ENCODE measurements at regions not wholly inside any gene's neighbourhood (a gene's known extent, or its start where the extent isn't known, plus 50 kb on each side); places are given as distances from the start of the nearest gene placed in this dataset.

GRCh38 chr5:152270096-152270495 is 135.0 kb downstream of the NMUR2 start:
- no peak for DNase-seq (ENCODE audit: low read depth)

GRCh38 chr5:152269533-152269932 is 135.5 kb downstream of the NMUR2 start:
- DNase-seq (ENCODE audit: low read depth): no peak

GRCh38 chr5:152264645-152265254 is 140.3 kb downstream of the NMUR2 start:
- DNase-seq (ENCODE audit: low read depth): no peak

GRCh38 chr5:152262667-152263066 is 142.4 kb downstream of the NMUR2 start:
- DNase-seq (ENCODE audit: low read depth): no peak

GRCh38 chr5:152260940-152261339 is 144.1 kb downstream of the NMUR2 start:
- no peak for DNase-seq (ENCODE audit: low read depth)

DNA sequence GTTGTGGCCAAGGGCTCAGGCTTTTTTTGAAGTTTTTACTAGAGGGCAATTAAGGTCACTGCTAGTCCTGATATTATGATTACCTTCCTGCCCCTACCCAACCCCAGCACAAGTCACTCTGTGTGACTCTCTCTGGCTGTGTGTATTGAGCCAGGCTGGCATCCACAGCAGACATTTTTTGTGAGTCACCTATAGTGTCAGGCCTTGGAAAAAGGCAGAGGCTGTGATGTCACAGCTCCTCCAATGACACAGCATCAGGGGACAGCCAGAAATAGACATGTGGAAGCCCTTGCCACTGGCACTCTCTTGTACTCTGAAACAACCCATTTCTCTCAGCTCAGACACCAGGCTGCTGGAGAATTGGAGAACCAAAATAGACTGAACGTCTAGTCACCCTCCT is 145.4 kb downstream of the NMUR2 start:
- DNase-seq (ENCODE audit: low read depth): no peak

- DNase-seq (ENCODE audit: low read depth): no peak
Observed at GRCh38 chr5:152256580-152256979, 148.5 kb downstream of the NMUR2 start.

DNA sequence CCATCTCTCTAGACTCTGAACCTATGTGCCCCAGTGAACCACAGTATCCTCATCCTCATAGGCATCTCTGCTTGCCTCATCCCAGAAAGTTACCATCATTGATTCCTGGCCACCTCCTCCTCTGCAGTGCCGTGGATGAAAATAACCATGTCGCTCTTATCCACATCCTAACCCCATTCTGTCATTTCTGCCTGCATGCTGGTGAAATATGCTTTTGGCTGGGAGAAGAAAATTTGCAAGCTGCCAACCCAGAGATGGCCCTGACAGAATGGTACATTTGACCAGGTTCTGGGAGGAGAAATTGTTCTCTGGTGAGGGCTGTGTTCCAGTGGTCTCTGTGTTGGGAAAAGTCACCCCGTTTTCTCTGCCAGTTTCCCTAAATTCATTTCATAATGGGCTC is 149.7 kb downstream of the NMUR2 start:
- no peak for DNase-seq (ENCODE audit: low read depth)

- DNase-seq (ENCODE audit: low read depth): no peak
Observed at GRCh38 chr5:152247850-152248385, 157.2 kb downstream of the NMUR2 start.

GRCh38 chr5:152246401-152246800 is 158.7 kb downstream of the NMUR2 start:
- DNase-seq (ENCODE audit: low read depth): no peak

DNA sequence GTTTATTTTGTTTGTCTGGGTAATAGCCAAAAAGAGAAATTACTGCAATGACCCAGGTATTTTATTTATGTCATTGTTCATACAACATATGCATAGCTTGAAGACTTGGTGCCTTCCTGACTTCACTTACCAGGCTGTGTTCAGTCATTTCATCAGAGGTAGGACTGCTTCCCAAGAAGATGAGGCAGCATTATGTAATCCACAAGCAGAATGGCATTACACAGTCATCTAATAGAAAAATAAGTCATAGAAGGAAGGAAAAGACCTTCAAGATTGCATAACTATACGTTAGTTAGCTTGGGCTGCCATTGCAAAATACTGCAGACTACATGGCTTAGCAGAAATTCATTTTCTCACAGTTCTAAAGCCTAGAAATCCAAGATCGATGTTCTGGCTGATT is 167.5 kb downstream of the NMUR2 start:
- DNase-seq (ENCODE audit: low read depth): no peak

- DNase-seq (ENCODE audit: low read depth): no peak
Observed at GRCh38 chr5:152226191-152226590, 178.9 kb downstream of the NMUR2 start.

DNA sequence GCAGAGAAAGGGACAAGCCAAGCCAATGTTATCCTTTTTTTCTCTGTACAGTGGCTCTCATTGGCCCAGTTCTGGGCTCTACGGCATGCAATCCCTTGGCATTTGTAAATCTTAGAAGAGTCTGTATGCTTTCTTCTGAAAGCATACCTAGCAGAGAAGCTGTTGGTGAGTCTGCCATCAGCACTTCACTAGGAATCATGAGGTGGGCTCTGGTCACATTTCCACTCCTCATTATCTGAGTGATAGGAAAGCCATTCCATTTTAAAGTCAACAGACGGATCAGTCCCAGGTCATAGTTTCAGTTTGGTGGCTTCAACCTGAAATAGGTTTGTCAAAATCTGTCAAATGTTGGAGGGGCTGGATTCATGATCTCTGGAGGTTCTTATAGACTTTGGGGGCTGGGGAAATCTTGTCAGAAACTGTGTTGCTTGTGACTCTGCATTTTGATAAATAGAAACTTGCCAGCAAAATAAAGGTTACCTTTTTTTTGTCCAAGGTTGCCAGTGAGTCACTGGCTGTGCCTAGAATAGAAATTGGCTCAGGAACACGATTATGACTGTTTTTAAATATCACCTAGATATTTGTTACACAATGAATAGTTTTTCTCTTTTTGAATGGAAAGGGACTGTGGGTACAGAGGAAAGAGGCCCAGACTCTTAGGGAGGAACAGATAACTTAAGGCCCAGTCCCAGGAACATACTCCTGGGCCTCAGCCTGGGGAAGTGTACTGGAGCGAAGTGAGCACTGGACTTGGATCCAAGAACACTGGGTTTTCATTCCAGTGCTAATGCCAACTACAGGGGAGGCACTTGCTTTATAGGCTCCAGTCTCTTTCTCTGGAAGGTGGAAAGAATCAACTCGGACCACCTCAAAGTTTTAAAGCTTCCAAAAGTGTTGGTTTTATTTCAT is 183.1 kb downstream of the NMUR2 start:
- no peak for DNase-seq (ENCODE audit: low read depth)

GRCh38 chr5:152218694-152219093 is 186.4 kb downstream of the NMUR2 start:
- DNase-seq (ENCODE audit: low read depth): no peak

DNA sequence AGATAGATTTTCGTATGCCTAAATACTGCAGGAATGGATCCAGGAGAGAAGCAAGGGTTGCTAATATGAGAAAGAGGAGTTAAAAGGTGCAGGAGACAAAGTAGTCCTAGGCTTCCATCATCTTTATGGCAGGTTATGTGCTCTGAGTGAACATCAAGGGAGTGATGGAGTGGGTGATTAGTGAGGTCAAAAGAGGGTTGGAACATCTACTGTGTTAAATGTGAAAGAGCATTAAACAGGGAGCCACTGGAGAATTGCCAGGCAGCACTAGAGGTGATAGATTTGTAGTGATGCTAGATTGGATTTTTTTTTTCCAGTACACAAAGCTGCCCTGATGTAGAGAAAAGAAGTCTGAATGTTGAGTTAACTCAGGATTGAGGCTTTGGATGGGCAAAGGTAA is 199.3 kb downstream of the NMUR2 start:
- DNase-seq (ENCODE audit: low read depth): no peak

GRCh38 chr5:152202321-152202720 is 202.8 kb downstream of the NMUR2 start:
- DNase-seq (ENCODE audit: low read depth): no peak

DNA sequence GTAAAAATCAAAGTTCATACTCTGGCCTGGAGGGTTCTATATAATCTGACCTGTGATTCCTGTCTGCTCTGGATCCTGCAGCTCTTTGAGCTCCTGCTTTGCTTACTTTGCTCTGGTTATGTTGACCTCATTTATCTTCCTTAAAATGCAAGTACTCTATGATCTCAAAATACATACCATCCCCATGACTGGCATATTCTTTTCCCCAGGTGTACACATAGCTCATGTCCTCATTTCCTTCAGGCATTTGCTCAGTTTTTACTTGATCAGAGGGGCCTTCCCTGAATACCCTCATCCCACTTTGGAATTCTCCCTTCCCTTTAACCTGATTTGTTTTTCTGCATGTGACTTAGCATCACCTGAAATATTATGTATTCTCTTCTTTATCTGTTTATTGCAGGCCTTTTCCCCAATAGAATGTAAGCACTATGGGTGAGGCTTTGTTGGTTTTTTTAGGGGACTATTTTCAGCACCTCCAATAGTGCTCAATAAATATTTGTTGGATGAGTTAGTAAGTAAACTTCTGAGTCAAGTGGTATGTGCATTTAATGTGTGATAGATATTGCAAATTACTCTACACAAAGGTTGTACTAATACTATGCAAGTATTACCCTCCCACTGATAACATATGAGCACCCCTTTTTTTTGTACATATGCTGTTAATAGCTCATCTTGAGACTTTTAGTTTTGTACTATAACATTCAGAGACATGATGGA is 211.5 kb downstream of the NMUR2 start:
- DNase-seq (ENCODE audit: low read depth): no peak

DNA sequence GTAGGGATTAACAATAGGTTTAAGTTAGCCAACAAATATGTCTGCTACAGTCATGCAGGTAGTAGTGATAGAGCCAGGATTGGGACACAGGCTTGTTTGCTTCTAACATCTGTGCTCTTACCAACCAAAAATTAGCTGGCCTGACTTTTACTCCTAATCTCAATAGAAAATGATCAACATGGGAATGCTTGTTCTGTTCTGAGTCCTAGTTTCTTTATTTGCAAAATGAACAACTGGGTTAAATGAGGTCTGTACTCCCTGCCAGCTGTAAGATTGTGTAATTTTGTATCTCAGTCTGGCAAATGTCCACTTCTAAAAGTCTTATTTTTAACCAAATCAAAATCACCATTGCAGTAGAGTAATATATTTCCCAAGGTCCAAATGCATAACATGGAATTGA is 216.8 kb downstream of the NMUR2 start:
- no peak for DNase-seq (ENCODE audit: low read depth)

- DNase-seq (ENCODE audit: low read depth): no peak
Observed at GRCh38 chr5:152187668-152188067, 217.4 kb downstream of the NMUR2 start.

DNA sequence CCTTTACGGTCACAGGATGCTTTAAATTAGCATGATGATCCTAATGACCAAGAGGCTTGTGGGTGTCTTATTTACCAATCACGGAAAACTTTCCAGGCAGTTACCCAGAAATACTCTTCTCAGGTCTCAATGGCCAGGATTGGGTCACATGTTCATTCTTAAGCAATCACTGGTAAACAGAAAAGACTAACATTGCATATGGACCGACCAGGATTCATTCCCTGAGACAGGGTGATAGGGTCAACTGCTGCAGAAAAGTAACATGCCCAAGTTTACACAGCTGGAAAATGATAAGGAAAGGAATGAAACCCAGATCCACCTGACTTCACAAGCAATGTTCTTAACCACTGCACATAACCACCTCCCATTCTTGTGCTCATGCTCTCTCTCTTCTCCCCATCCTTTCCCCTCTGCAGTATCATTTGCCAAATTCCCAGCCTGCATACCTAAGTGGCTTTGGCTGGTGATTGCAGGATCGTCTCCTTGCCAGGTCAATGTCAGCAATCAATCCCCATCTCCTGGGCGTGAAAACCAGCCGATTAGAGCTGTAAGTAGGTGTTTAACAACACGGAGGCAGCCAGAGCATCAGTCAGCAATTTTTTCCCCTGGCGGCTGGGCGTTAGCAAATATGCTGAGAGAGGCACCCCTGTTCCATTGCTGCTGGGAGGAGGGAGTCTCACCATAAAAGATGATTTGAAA is 219.4 kb downstream of the NMUR2 start:
- DNase-seq (ENCODE audit: low read depth): no peak

GRCh38 chr5:152184266-152184665 is 220.8 kb downstream of the NMUR2 start:
- DNase-seq (ENCODE audit: low read depth): no peak

DNA sequence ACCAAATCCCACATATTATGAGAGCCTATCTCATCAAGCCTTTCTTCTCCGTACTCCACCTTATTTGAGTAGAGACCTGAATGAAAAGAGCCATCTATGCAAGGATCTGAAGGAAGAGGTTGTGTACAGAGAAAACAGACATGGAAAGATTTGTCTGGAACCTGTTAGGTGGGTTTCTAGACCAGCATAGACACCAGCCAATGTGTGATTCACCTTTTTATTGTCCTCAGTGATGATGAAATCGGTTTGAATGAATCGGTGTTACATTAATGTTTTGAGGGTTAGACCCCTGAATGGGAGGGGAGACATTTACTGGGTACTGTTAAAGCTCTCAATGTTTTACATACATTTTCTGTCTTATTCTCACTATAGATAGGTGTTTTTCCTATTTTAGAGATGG is 223.6 kb downstream of the NMUR2 start:
- no peak for DNase-seq (ENCODE audit: low read depth)
